A673 (cell line): ENCODE measurements at regions not wholly inside any gene's neighbourhood (a gene's known extent, or its start where the extent isn't known, plus 50 kb on each side); places are given as distances from the start of the nearest gene placed in this dataset.

Experiments
- CTCF ChIP-seq: fragments of 300-800, 200-600 bp; sonication (generic); conservative IDR thresholded peaks from 2 replicates; pipeline ENCODE4 v1.5.1; 2017; ENCODE audit warnings: low read depth, mild to moderate bottlenecking, antibody characterized with exemption, low read length, moderate library complexity, mixed read lengths
- EZH2 ChIP-seq: fragments of 200-600 bp; sonication (generic); IDR thresholded peaks from 2 replicates; pipeline ENCODE4 v1.6.1; 2017; ENCODE audit warnings: borderline replicate concordance, low read depth, mild to moderate bottlenecking, mixed read lengths, antibody characterized with exemption, low read length; ENCODE audit not compliant: poor library complexity, severe bottlenecking

- no peak for TF ChIP-seq CTCF
- no peak for TF ChIP-seq EZH2
Measured at GRCh38 chr14:97873291-97873690, 1076.1 kb downstream of the VRK1 start.
